ENCODE measurements at regions not wholly inside any gene's neighbourhood (a gene's known extent, or its start where the extent isn't known, plus 50 kb on each side); places are given as distances from the start of the nearest gene placed in this dataset.

GRCh38 chr3:157961665-157962064 is 144.6 kb downstream of the SHOX2 start:
- DNase-seq (no peak), ATAC-seq (no peak)
- no peak for TF ChIP-seq CTCF (IDR thresholded peaks at IDR 0.05)
- TF ChIP-seq POLR2A (IDR thresholded peaks at IDR 0.05): no peak

GRCh38 chr3:157958457-157958856 is 147.8 kb downstream of the SHOX2 start:
- ATAC-seq (no peak), DNase-seq (no peak)
- 18 to 27% (median 23%) methylated on average over 10 of the region's 10 CpGs for WGBS, 4 donors
- Histone ChIP-seq H3K9me3 (no peaks in the 10 kb centered on the region), H3K4me1 (no peaks in the 10 kb centered on the region), H3K27ac (no peak overlapping the region), H3K27me3 (peaks cover 0 to 11% (median 0%) of the 10 kb centered on the region in 9 donors), H3K36me3 (no peaks in the 10 kb centered on the region), H3K4me3 (no peak overlapping the region)
- TF ChIP-seq POLR2A (IDR thresholded peaks at IDR 0.05): no peak
- TF ChIP-seq CTCF (IDR thresholded peaks at IDR 0.05): no peak
- intact Hi-C loops (cut with DNase I): no loop called here

More at GRCh38 chr3:157961665-157962064, 144.6 kb downstream of the SHOX2 start:
- H3K4me1 ChIP-seq: no peaks in the 10 kb centered on the region
- H3K27ac ChIP-seq: no peak overlapping the region
- H3K27me3 ChIP-seq: peaks cover 0 to 11% (median 0%) of the 10 kb centered on the region in 9 donors
- H3K36me3 ChIP-seq: no peaks in the 10 kb centered on the region
- no peaks in the 10 kb centered on the region for H3K9me3 ChIP-seq
- no peak overlapping the region for H3K4me3 ChIP-seq
- WGBS, 4 donors: 59 to 70% (median 62%) methylated on average over 2 of the region's 2 CpGs
- intact Hi-C loops (cut with DNase I): no loop called here

- Histone ChIP-seq H3K9me3 (no peaks in the 10 kb centered on the region), H3K4me3 (no peak overlapping the region), H3K36me3 (no peaks in the 10 kb centered on the region), H3K27me3 (peaks cover 0 to 11% (median 0%) of the 10 kb centered on the region in 9 donors), H3K4me1 (no peaks in the 10 kb centered on the region), H3K27ac (no peak overlapping the region)
- ATAC-seq: no peak
- 74 to 83% (median 77%) methylated on average over 4 of the region's 4 CpGs for WGBS, 4 donors
- intact Hi-C loops (cut with DNase I): no loop called here
- no peak for DNase-seq
- TF ChIP-seq CTCF (IDR thresholded peaks at IDR 0.05) (no peak), POLR2A (IDR thresholded peaks at IDR 0.05) (no peak)
Observed at GRCh38 chr3:157956850-157957249, 149.4 kb downstream of the SHOX2 start.

- H3K27ac ChIP-seq: no peak overlapping the region
- WGBS, 4 donors: 86 to 93% (median 92%) methylated on average over 4 of the region's 4 CpGs
- peaks cover 0 to 11% (median 0%) of the 10 kb centered on the region in 9 donors for H3K27me3 ChIP-seq
- no peaks in the 10 kb centered on the region for H3K4me1 ChIP-seq
- no peak for TF ChIP-seq POLR2A (IDR thresholded peaks at IDR 0.05)
- no peak for TF ChIP-seq CTCF (IDR thresholded peaks at IDR 0.05)
- DNase-seq: no peak
- ATAC-seq: no peak
- no peaks in the 10 kb centered on the region for H3K36me3 ChIP-seq
- H3K9me3 ChIP-seq: no peaks in the 10 kb centered on the region
- intact Hi-C loops (cut with DNase I): no loop called here
- no peak overlapping the region for H3K4me3 ChIP-seq
Observed at GRCh38 chr3:157956176-157956575, 150.0 kb downstream of the SHOX2 start.
